Endothelial cell of umbilical vein (primary cell): ENCODE measurements at regions not wholly inside any gene's neighbourhood (a gene's known extent, or its start where the extent isn't known, plus 50 kb on each side); places are given as distances from the start of the nearest gene placed in this dataset.

ENCODE experiments used
- BruUV-seq: library from RNA; stranded (reverse); fragments of 400-500 nt; replicated peaks from 2 replicates; lab custom pipeline; 2021; lab: Mats Ljungman, UMichigan
- CTCF ChIA-PET: fragments of 300-600, 350-600 bp; sonication (Branson Sonifier 250); formaldehyde crosslinking; loops from one replicate; lab custom pipeline; 2021; ENCODE audit warnings: antibody characterized with exemption, inconsistent platforms; lab: Charles Lee
- POLR2A ChIA-PET: fragments of 300-600, 350-600 bp; sonication (Branson Sonifier 250); formaldehyde crosslinking; loops from one replicate; lab custom pipeline; 2021; ENCODE audit warnings: antibody characterized with exemption, inconsistent platforms; lab: Charles Lee
- DNase-seq: peaks from one replicate; pipeline ENCODE4 v3.0.0-alpha.2; 2011; ENCODE audit warnings: low read depth, low spot score
- FAIRE-seq: peaks from 2 replicates; lab custom pipeline; 2011; peaks lifted over from hg19 to GRCh38; lab: Jason Lieb, UNC
- H2AFZ ChIP-seq: 2 replicates; pipeline ENCODE4 v1.6.0; 2012; ENCODE audit warnings: low read depth, low read length, control low read depth, inconsistent platforms
- H3K27ac ChIP-seq: 2 replicates; pipeline ENCODE4 v1.5.1; 2011; ENCODE audit warnings: low read depth, mild to moderate bottlenecking, control low read depth, low read length, moderate library complexity; ENCODE audit not compliant: insufficient read depth
- H3K27me3 ChIP-seq, 2 experiments: 2 replicates each; pipeline versions ENCODE4 v1.6.0 to v1.6.1; 2011; ENCODE audit warnings: low read length in 2 of 2, mixed read lengths in 1 of 2; ENCODE audit not compliant: control insufficient read depth in 2 of 2, insufficient read depth in 2 of 2
- H3K36me3 ChIP-seq, 2 experiments: 2 replicates in 1 of 2; 3 replicates in 1 of 2; pipeline ENCODE4 v1.5.1; 2011; ENCODE audit warnings: low read length in 2 of 2, mild to moderate bottlenecking in 1 of 2, moderate library complexity in 1 of 2; ENCODE audit not compliant: control insufficient read depth in 2 of 2, insufficient read depth in 2 of 2; ENCODE audit errors: extremely low read depth in 1 of 2
- H3K4me1 ChIP-seq: 3 replicates; pipeline ENCODE4 v1.5.1; 2011; ENCODE audit warnings: mild to moderate bottlenecking, low read length; ENCODE audit not compliant: control insufficient read depth, insufficient read depth; ENCODE audit errors: extremely low read depth
- H3K4me2 ChIP-seq: 2 replicates; pipeline ENCODE4 v1.6.1; 2011; ENCODE audit warnings: low read length, control low read depth, mixed read lengths; ENCODE audit not compliant: insufficient read depth
- H3K4me3 ChIP-seq, 3 experiments: fragments of 200-600 bp in 1 of 3; sonication (generic), shearing (Covaris generic) in 1 of 3; replicated peaks in 1 of 3; 2 replicates each; pipeline ENCODE4 v1.5.1; 2011 to 2016; ENCODE audit warnings: control low read depth in 3 of 3, low read length in 3 of 3, mild to moderate bottlenecking in 2 of 3, inconsistent platforms in 1 of 3, low read depth in 1 of 3, moderate library complexity in 1 of 3; ENCODE audit not compliant: insufficient read depth in 1 of 3
- H3K79me2 ChIP-seq: 2 replicates; pipeline ENCODE4 v1.6.0; 2012; ENCODE audit warnings: low read length, inconsistent platforms; ENCODE audit not compliant: control insufficient read depth, insufficient read depth
- H3K9ac ChIP-seq: replicated peaks from 2 replicates; pipeline ENCODE3; 2011; ENCODE audit warnings: low read length, control low read depth; ENCODE audit not compliant: insufficient read depth; ENCODE audit errors: extremely low read depth
- H3K9me1 ChIP-seq: replicated peaks from 3 replicates; pipeline ENCODE4 v1.6.0; 2011; ENCODE audit warnings: mild to moderate bottlenecking, low read length; ENCODE audit not compliant: control insufficient read depth, insufficient read depth; ENCODE audit errors: extremely low read depth
- H3K9me3 ChIP-seq: replicated peaks from 2 replicates; pipeline ENCODE4 v1.5.1; 2012; ENCODE audit warnings: low read length, inconsistent platforms; ENCODE audit not compliant: control insufficient read depth, insufficient read depth
- H4K20me1 ChIP-seq: replicated peaks from 2 replicates; pipeline ENCODE3; 2011; ENCODE audit warnings: mild to moderate bottlenecking, low read length; ENCODE audit not compliant: control insufficient read depth, insufficient read depth; ENCODE audit errors: extremely low read depth
- EZH2 ChIP-seq: IDR thresholded peaks from 2 replicates; pipeline ENCODE4 v1.6.1; 2012; ENCODE audit warnings: borderline replicate concordance, low read depth, mild to moderate bottlenecking, moderate library complexity, low read length, inconsistent platforms; ENCODE audit not compliant: severe bottlenecking
- FOS ChIP-seq: IDR thresholded peaks from 2 replicates; pipeline ENCODE4 v1.6.1; 2011; ENCODE audit warnings: mild to moderate bottlenecking, low read length, moderate library complexity, borderline replicate concordance; ENCODE audit not compliant: insufficient read depth
- GATA2 ChIP-seq: IDR thresholded peaks from 2 replicates; pipeline ENCODE4 v1.7.0; 2011; ENCODE audit warnings: low read depth, mild to moderate bottlenecking, moderate library complexity, mixed read lengths, low read length; ENCODE audit not compliant: insufficient read length, insufficient read depth
- JUN ChIP-seq: IDR thresholded peaks from 2 replicates; pipeline ENCODE4 v1.6.1; 2011; ENCODE audit warnings: borderline replicate concordance, low read depth; ENCODE audit not compliant: insufficient read length, insufficient read depth
- MAX ChIP-seq: IDR thresholded peaks from 2 replicates; pipeline ENCODE4 v1.6.1; 2011; ENCODE audit not compliant: insufficient read depth, insufficient read length
- MYC ChIP-seq: IDR thresholded peaks from one replicate; pipeline ENCODE4 v1.6.1; 2011; ENCODE audit warnings: mild to moderate bottlenecking, low read depth, low read length
- POLR2A ChIP-seq: IDR thresholded peaks from 2 replicates; pipeline ENCODE4 v1.6.1; 2012; ENCODE audit warnings: low read depth, mild to moderate bottlenecking, control low read depth, low read length
- POLR2AphosphoS5 ChIP-seq: IDR thresholded peaks from 2 replicates; pipeline ENCODE4 v1.6.1; 2012; ENCODE audit warnings: low read depth, mild to moderate bottlenecking, control low read depth, low read length, moderate library complexity; ENCODE audit not compliant: insufficient read depth
- dilution Hi-C: fragments of 300-500 bp; cut with MboI; formaldehyde crosslinking; loops from one replicate; pipeline ENCODE4 v1.15.0; 2019; ENCODE audit warnings: low sequenced_read_pairs; ENCODE audit not compliant: extremely low pct_ligation_motif_present
- intact Hi-C: fragments of 100-400 bp; cut with micrococcal nuclease; formaldehyde crosslinking; loops from one replicate; pipeline ENCODE4 v1.10.0; 2022
- TF ChIP-seq, protein P1 (sequence below), 2 donors: IDR thresholded peaks; 1 replicate in 1 of 2; 2 replicates in 1 of 2; pipeline ENCODE4 v1.5.1; 2011; ENCODE audit warnings: low read length in 2 of 2, mild to moderate bottlenecking in 2 of 2, moderate library complexity in 2 of 2, control low read depth in 1 of 2, inconsistent platforms in 1 of 2, low read depth in 1 of 2; ENCODE audit not compliant: insufficient read depth in 1 of 2; ENCODE audit errors: extremely low read depth in 1 of 2

DNA sequence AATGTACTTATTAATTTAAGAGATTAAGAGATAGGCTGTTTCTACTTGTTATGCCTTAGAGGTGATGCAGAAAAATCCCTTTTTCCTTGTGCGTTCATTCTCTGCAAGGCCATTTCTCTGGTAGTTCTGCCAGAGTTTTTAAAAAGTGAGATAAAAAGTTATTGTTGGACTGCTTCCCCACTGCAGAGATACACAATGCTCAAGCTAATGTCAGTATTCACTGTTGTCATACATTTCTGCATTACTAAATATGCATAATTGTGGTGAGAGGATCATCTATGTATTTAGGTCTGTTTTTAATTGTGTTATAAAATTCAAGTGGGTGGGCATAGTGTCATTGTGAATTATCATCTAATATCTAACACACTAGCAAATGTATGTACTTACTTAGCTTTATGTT, 600.4 kb downstream of the HTR1B start:
- no peaks in the 10 kb centered on the region for H3K4me1 ChIP-seq
- BruUV-seq = no TSS peak
- H3K4me3 ChIP-seq = no peak overlapping the region
- ChIA-PET POLR2A (no interaction called here), CTCF (interaction anchor here (1.2 kb wide), 1 partner anchor 9 kb away, joined by 3 read pairs; no protein-coding TSS in a partner anchor)
- H3K36me3 ChIP-seq = no peaks in the 10 kb centered on the region
- no peak overlapping the region for H3K27ac ChIP-seq
- H3K79me2 ChIP-seq = no peaks in the 10 kb centered on the region
- no peak for TF ChIP-seq GATA2
- TF ChIP-seq, protein P1, sequence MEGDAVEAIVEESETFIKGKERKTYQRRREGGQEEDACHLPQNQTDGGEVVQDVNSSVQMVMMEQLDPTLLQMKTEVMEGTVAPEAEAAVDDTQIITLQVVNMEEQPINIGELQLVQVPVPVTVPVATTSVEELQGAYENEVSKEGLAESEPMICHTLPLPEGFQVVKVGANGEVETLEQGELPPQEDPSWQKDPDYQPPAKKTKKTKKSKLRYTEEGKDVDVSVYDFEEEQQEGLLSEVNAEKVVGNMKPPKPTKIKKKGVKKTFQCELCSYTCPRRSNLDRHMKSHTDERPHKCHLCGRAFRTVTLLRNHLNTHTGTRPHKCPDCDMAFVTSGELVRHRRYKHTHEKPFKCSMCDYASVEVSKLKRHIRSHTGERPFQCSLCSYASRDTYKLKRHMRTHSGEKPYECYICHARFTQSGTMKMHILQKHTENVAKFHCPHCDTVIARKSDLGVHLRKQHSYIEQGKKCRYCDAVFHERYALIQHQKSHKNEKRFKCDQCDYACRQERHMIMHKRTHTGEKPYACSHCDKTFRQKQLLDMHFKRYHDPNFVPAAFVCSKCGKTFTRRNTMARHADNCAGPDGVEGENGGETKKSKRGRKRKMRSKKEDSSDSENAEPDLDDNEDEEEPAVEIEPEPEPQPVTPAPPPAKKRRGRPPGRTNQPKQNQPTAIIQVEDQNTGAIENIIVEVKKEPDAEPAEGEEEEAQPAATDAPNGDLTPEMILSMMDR (IDR thresholded peaks at IDR 0.05; ENCODE audit: extremely low read depth in 1 of 2, insufficient read depth in 1 of 2, low read depth in 1 of 2, low read length in 2 of 2) = no peak
- TF ChIP-seq POLR2AphosphoS5 = no peak
- TF ChIP-seq MAX = no peak
- no peak for TF ChIP-seq MYC
- no peak for TF ChIP-seq POLR2A
- TF ChIP-seq FOS = no peak
- no peak for TF ChIP-seq EZH2
- no peak for TF ChIP-seq JUN
- no peak overlapping the region for H3K4me2 ChIP-seq
- H2AFZ ChIP-seq = no peak overlapping the region
- dilution Hi-C loops = no loop called here
- DNase-seq = no peak
- no peaks in the 10 kb centered on the region for H3K9me1 ChIP-seq
- no peaks in the 10 kb centered on the region for H3K27me3 ChIP-seq
- H3K9ac ChIP-seq = no peak overlapping the region
- intact Hi-C loops = loop anchor here (5.0 to 10.0 kb wide), 2 partner anchors 168 to 594 kb away; no protein-coding TSS in a partner anchor
- H4K20me1 ChIP-seq = no peaks in the 10 kb centered on the region
- H3K9me3 ChIP-seq = no peaks in the 10 kb centered on the region
- FAIRE-seq = no peak
